GM12864 (cell line): ENCODE measurements at regions not wholly inside any gene's neighbourhood (a gene's known extent, or its start where the extent isn't known, plus 50 kb on each side); places are given as distances from the start of the nearest gene placed in this dataset.

Experiments
- DNase-seq: peaks from one replicate; pipeline ENCODE4 v3.0.0-alpha.2; 2011; ENCODE audit warnings: low read depth
- H3K4me3 ChIP-seq: 2 replicates; pipeline ENCODE4 v1.5.1; 2011; ENCODE audit warnings: mild to moderate bottlenecking, low read depth, low read length, control low read depth
- CTCF ChIP-seq: IDR thresholded peaks from 2 replicates; pipeline ENCODE4 v1.5.1; 2011; ENCODE audit warnings: low read depth, mild to moderate bottlenecking, moderate library complexity, low read length, control low read depth, inconsistent platforms; ENCODE audit errors: missing control alignments

DNA sequence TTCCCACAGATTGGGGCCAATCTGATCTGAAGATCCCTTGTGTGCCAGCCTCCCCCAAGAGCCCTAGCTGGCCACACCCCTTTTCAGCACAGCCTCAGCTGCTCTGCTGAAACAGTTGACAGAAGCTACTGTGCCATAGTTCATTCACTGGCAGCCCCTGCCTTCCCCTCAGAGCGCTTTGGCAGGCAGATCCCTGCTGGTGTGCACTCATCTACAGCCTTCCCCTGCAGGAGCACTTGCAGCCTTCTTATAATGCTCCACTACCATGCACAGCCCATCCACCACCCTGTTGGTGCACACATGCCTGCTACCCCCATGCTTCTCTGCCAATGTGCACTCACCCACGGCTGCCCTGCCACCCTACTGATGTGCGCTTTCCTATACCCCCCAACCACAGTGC is 471.3 kb downstream of the MTRR start:
- TF ChIP-seq CTCF = no peak
- no peak overlapping the region for H3K4me3 ChIP-seq
- no peak for DNase-seq

GRCh38 chr5:8340739-8341344 is 471.9 kb downstream of the MTRR start:
- H3K4me3 ChIP-seq = no peak overlapping the region
- DNase-seq = no peak
- peak; percentile 45 for TF ChIP-seq CTCF

DNA sequence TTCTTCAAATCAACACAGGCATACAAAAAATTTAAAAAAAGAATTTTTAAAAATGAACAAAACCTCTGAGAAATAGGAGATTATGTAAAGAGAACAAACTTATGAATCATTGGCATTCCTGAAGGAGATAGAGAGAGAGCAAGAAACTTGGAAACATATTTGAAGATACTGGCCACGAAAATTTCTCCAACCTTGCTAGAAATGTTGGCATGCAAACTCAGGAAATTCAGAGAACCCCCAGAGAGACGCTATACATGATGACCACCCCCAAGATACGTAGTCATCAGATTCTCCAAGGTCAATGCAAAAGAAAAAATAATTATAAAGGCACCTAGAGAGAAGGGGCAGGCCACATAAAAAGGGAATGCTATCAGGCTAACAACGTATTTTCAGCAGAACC is 472.5 kb downstream of the MTRR start:
- TF ChIP-seq CTCF = no peak
- DNase-seq = no peak
- H3K4me3 ChIP-seq = no peak overlapping the region

GRCh38 chr5:8347984-8348383 is 479.0 kb downstream of the MTRR start:
- H3K4me3 ChIP-seq = no peak overlapping the region
- TF ChIP-seq CTCF = no peak
- DNase-seq = no peak

- no peak overlapping the region for H3K4me3 ChIP-seq
- no peak for TF ChIP-seq CTCF
- DNase-seq = peak; percentile 24
Measured at GRCh38 chr5:8349855-8350254, 480.9 kb downstream of the MTRR start.

DNA sequence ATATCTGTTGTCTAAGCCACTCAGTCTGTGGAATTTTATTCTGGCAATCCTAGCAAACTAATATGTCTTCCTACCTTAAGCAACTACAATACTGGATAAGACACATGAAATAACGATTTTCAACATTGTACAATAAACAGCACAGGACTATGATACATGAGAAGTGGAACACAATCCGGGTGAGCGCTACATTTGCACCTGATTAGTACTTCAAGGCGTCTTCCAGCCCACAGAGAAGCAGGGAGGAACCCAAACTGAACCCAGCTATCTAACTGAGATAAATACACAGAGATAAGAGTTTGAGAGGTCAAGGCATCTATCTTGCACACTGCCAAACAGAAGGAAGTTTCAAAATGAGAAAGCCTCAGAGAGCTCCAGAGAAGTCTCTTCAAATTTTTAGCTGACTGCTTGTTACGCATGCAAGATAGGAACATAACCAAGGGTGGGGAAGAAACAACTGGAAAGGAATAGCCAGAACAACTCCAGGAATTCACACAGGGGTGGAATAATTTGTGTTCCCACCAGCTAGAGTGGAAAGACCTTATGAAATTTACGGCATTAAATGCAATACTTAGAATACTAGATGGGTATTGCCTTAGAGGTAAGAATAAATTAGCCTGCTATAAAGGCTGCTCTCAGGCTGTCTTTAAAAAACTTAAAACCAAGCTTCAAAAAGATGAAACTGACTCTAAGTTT is 481.8 kb downstream of the MTRR start:
- DNase-seq = no peak
- no peak overlapping the region for H3K4me3 ChIP-seq
- no peak for TF ChIP-seq CTCF

- TF ChIP-seq CTCF = no peak
- no peak for DNase-seq
- no peak overlapping the region for H3K4me3 ChIP-seq
Measured at GRCh38 chr5:8355981-8356380, 487.0 kb downstream of the MTRR start.
